ENCODE measurements at regions not wholly inside any gene's neighbourhood (a gene's known extent, or its start where the extent isn't known, plus 50 kb on each side); places are given as distances from the start of the nearest gene placed in this dataset.

- no peaks in the 10 kb centered on the region for H3K27me3 ChIP-seq
- DNase-seq = no peak
- no peak for TF ChIP-seq CTCF (IDR thresholded peaks at IDR 0.05)
- H3K9me3 ChIP-seq = no peaks in the 10 kb centered on the region
- H3K4me3 ChIP-seq = no peak overlapping the region
- peaks cover 0 to 12% (median 0%) of the 10 kb centered on the region in 4 donors for H3K4me1 ChIP-seq
- H3K36me3 ChIP-seq = no peaks in the 10 kb centered on the region
- intact Hi-C loops (cut with DNase I; ENCODE audit: low total_unique reads) = no loop called here
- no peak overlapping the region for H3K27ac ChIP-seq
Observed at GRCh38 chr2:183522489-183523266, 398.4 kb downstream of the NUP35 start.

- DNase-seq = no peak
- no peak overlapping the region for H3K27ac ChIP-seq
- intact Hi-C loops (cut with DNase I; ENCODE audit: low total_unique reads) = no loop called here
- H3K4me1 ChIP-seq = no peaks in the 10 kb centered on the region
- H3K27me3 ChIP-seq = no peaks in the 10 kb centered on the region
- no peaks in the 10 kb centered on the region for H3K9me3 ChIP-seq
- H3K36me3 ChIP-seq = no peaks in the 10 kb centered on the region
- TF ChIP-seq CTCF (IDR thresholded peaks at IDR 0.05) = no peak
- no peak overlapping the region for H3K4me3 ChIP-seq
Observed at GRCh38 chr2:183530333-183530901, 406.2 kb downstream of the NUP35 start.

GRCh38 chr2:183532514-183532913 lies 408.3 kb downstream of the NUP35 start:
- Histone ChIP-seq H3K36me3 (no peaks in the 10 kb centered on the region), H3K4me1 (no peaks in the 10 kb centered on the region), H3K27ac (no peak overlapping the region), H3K4me3 (no peak overlapping the region), H3K9me3 (no peaks in the 10 kb centered on the region), H3K27me3 (no peaks in the 10 kb centered on the region)
- no peak for TF ChIP-seq CTCF (IDR thresholded peaks at IDR 0.05)
- no peak for DNase-seq
- intact Hi-C loops (cut with DNase I; ENCODE audit: low total_unique reads) = no loop called here

DNA sequence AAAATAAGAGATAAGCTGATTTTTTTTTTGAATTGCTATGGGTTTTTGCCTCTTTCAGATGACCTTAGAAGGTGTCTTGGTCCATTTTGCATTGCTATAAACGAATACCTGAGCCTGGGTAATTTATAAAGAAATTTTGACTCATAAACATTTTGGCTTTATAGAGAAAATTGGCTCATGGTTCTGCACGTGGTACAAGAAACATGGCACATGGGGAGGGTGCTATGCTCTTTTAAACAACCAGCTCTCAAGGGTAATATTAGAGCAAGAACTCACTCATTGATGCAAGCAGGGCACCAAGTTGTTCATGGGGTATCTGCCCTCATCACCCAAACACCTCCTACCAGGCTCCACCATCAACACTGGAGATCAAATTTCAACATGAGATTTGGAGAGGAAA lies 408.8 kb downstream of the NUP35 start:
- Histone ChIP-seq H3K36me3 (no peaks in the 10 kb centered on the region), H3K4me1 (no peaks in the 10 kb centered on the region), H3K4me3 (no peak overlapping the region), H3K9me3 (no peaks in the 10 kb centered on the region), H3K27ac (no peak overlapping the region), H3K27me3 (no peaks in the 10 kb centered on the region)
- intact Hi-C loops (cut with DNase I; ENCODE audit: low total_unique reads) = no loop called here
- no peak for TF ChIP-seq CTCF (IDR thresholded peaks at IDR 0.05)
- DNase-seq = no peak

DNA sequence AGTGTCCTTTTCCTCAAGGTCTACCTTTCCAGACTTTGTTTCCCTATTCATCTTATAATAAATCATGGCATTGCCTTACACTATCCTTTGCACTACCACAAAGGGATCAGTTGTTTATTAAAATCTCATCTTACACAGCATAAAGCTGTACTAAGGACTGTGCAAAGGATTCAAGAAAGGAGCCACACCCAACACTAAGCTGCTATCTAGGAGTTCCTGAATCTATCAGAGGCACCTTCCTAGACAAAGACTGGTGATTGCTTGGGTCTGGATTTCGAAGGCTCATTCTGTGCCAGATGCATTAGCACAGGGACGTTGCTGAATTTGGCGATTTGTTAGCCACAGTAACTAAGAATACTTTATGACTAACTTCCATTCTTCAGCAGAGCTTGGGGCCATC lies 412.0 kb downstream of the NUP35 start:
- no peak overlapping the region for H3K4me3 ChIP-seq
- no peaks in the 10 kb centered on the region for H3K27me3 ChIP-seq
- no peak for DNase-seq
- no peak overlapping the region for H3K27ac ChIP-seq
- TF ChIP-seq CTCF (IDR thresholded peaks at IDR 0.05) = no peak
- H3K36me3 ChIP-seq = no peaks in the 10 kb centered on the region
- no peaks in the 10 kb centered on the region for H3K9me3 ChIP-seq
- no peaks in the 10 kb centered on the region for H3K4me1 ChIP-seq
- intact Hi-C loops (cut with DNase I; ENCODE audit: low total_unique reads) = no loop called here

All from tibial artery (tissue), 4 donors.